Neutrophil (primary cell): ENCODE measurements at regions not wholly inside any gene's neighbourhood (a gene's known extent, or its start where the extent isn't known, plus 50 kb on each side); places are given as distances from the start of the nearest gene placed in this dataset.

Source experiments
- H3K27ac ChIP-seq: fragments of 200-600 bp; sonication (generic); 2 replicates; pipeline ENCODE4 v1.5.1; 2016; ENCODE audit warnings: mild to moderate bottlenecking, moderate library complexity
- H3K27me3 ChIP-seq: fragments of 200-600 bp; sonication (generic); 2 replicates; pipeline ENCODE4 v1.6.0; 2016; ENCODE audit warnings: mild to moderate bottlenecking
- H3K36me3 ChIP-seq: fragments of 200-600 bp; sonication (generic); 2 replicates; pipeline ENCODE4 v1.5.1; 2017
- H3K4me1 ChIP-seq, 2 experiments: fragments of 200-600 bp in 1 of 2; sonication (generic) in 1 of 2; 1 replicate in 1 of 2; 2 replicates in 1 of 2; pipeline versions ENCODE4 v1.5.1 to v1.6.1; 2013 to 2016; ENCODE audit warnings: low read depth in 1 of 2, low read length in 1 of 2, mild to moderate bottlenecking in 1 of 2, moderate library complexity in 1 of 2; ENCODE audit not compliant: control insufficient read depth in 1 of 2, insufficient read depth in 1 of 2
- H3K4me3 ChIP-seq, 2 experiments: fragments of 200-600 bp in 1 of 2; sonication (generic) in 1 of 2; 1 replicate in 1 of 2; 2 replicates in 1 of 2; pipeline ENCODE4 v1.5.1; 2013 to 2016; ENCODE audit warnings: low read depth in 1 of 2, low read length in 1 of 2, mild to moderate bottlenecking in 1 of 2, moderate library complexity in 1 of 2
- H3K9me3 ChIP-seq: fragments of 200-600 bp; sonication (generic); 2 replicates; pipeline ENCODE4 v1.5.1; 2016
- CTCF ChIP-seq: fragments of 200-600 bp; sonication (generic); IDR thresholded peaks from 2 replicates; pipeline ENCODE4 v1.5.1; 2016; ENCODE audit warnings: antibody characterized with exemption

- H3K27me3 ChIP-seq, result no peaks in the 10 kb centered on the region
- peaks cover 20 to 21% of the 10 kb centered on the region in 2 experiments for H3K4me1 ChIP-seq
- H3K9me3 ChIP-seq, result no peaks in the 10 kb centered on the region
- no peak overlapping the region for H3K27ac ChIP-seq
- H3K36me3 ChIP-seq, result no peaks in the 10 kb centered on the region
- TF ChIP-seq CTCF, result no peak
- H3K4me3 ChIP-seq, result no peak overlapping the region
Measured at GRCh38 chr6:113449051-113449450, 408.1 kb upstream of the MARCKS start.

GRCh38 chr6:113450061-113450465 lies 407.1 kb upstream of the MARCKS start:
- no peaks in the 10 kb centered on the region for H3K27me3 ChIP-seq
- H3K9me3 ChIP-seq, result no peaks in the 10 kb centered on the region
- H3K4me3 ChIP-seq, result no peak overlapping the region
- no peaks in the 10 kb centered on the region for H3K36me3 ChIP-seq
- TF ChIP-seq CTCF, result no peak
- H3K27ac ChIP-seq, result no peak overlapping the region
- H3K4me1 ChIP-seq, result peaks cover 20 to 21% of the 10 kb centered on the region in 2 experiments

- no peak overlapping the region for H3K27ac ChIP-seq
- no peak for TF ChIP-seq CTCF
Measured at GRCh38 chr6:113451049-113451448, 406.1 kb upstream of the MARCKS start.

GRCh38 chr6:113457198-113457597 lies 399.9 kb upstream of the MARCKS start:
- Histone ChIP-seq H3K36me3 (no peaks in the 10 kb centered on the region), H3K4me3 (no peak overlapping the region), H3K9me3 (no peaks in the 10 kb centered on the region), H3K27me3 (no peaks in the 10 kb centered on the region), H3K4me1 (no peaks in the 10 kb centered on the region), H3K27ac (no peak overlapping the region)
- no peak for TF ChIP-seq CTCF

More at GRCh38 chr6:113451049-113451448, 406.1 kb upstream of the MARCKS start:
- Histone ChIP-seq H3K27me3 (no peaks in the 10 kb centered on the region), H3K4me3 (no peak overlapping the region), H3K4me1 (peaks cover 20 to 21% of the 10 kb centered on the region in 2 experiments), H3K36me3 (no peaks in the 10 kb centered on the region), H3K9me3 (no peaks in the 10 kb centered on the region)

- TF ChIP-seq CTCF, result no peak
- no peak overlapping the region for H3K4me3 ChIP-seq
- no peaks in the 10 kb centered on the region for H3K9me3 ChIP-seq
- H3K27me3 ChIP-seq, result no peaks in the 10 kb centered on the region
- no peak overlapping the region for H3K27ac ChIP-seq
- H3K4me1 ChIP-seq, result no peaks in the 10 kb centered on the region
- no peaks in the 10 kb centered on the region for H3K36me3 ChIP-seq
Measured at GRCh38 chr6:113457751-113458150, 399.4 kb upstream of the MARCKS start.
